ENCODE measurements at regions not wholly inside any gene's neighbourhood (a gene's known extent, or its start where the extent isn't known, plus 50 kb on each side); places are given as distances from the start of the nearest gene placed in this dataset.

DNA sequence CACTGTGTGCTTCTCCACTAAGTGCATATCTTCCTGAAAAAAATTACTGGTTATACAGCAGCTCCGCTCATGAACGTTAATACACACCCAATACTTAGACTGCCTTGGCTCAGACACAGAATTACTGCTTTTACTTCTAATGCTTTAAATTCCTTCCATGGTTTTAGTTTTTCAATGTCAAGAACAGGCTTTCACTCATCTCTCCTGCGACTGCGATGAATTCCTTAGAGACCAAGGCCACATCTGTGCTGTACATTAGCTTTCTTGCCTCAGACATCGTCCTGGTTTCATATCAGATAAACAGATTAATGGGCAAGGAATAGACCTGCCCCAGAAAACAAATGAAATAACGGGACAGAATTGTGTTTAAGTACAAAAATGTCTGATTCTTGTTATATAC is 120.2 kb downstream of the CYP26A1 start:
- no peak overlapping the region for H2BK120ac ChIP-seq (ENCODE audit: low read depth, low read length)
- H3K4me1 ChIP-seq (ENCODE audit: control insufficient read depth, insufficient read depth, low read length) = no peaks in the 10 kb centered on the region
- H4K8ac ChIP-seq (ENCODE audit: low read depth in 2 of 2, low read length in 2 of 2) = no peak overlapping the region
- BruUV-seq (replicated peaks) = no TSS peak
- no peak overlapping the region for H3K56ac ChIP-seq (ENCODE audit: extremely low read depth, insufficient read depth, low read length)
- TF ChIP-seq RAD21 (IDR thresholded peaks at IDR 0.05; ENCODE audit: low read length) = no peak
- no peak for TF ChIP-seq CHD1 (IDR thresholded peaks at IDR 0.05; ENCODE audit: low read depth, low read length)
- TF ChIP-seq, protein P1, sequence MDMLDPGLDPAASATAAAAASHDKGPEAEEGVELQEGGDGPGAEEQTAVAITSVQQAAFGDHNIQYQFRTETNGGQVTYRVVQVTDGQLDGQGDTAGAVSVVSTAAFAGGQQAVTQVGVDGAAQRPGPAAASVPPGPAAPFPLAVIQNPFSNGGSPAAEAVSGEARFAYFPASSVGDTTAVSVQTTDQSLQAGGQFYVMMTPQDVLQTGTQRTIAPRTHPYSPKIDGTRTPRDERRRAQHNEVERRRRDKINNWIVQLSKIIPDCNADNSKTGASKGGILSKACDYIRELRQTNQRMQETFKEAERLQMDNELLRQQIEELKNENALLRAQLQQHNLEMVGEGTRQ (IDR thresholded peaks at IDR 0.05; ENCODE audit: low read depth, low read length) = no peak
- TF ChIP-seq ELK1 (IDR thresholded peaks at IDR 0.05; ENCODE audit: borderline replicate concordance, low read depth, low read length) = no peak
- TF ChIP-seq, protein P2, sequence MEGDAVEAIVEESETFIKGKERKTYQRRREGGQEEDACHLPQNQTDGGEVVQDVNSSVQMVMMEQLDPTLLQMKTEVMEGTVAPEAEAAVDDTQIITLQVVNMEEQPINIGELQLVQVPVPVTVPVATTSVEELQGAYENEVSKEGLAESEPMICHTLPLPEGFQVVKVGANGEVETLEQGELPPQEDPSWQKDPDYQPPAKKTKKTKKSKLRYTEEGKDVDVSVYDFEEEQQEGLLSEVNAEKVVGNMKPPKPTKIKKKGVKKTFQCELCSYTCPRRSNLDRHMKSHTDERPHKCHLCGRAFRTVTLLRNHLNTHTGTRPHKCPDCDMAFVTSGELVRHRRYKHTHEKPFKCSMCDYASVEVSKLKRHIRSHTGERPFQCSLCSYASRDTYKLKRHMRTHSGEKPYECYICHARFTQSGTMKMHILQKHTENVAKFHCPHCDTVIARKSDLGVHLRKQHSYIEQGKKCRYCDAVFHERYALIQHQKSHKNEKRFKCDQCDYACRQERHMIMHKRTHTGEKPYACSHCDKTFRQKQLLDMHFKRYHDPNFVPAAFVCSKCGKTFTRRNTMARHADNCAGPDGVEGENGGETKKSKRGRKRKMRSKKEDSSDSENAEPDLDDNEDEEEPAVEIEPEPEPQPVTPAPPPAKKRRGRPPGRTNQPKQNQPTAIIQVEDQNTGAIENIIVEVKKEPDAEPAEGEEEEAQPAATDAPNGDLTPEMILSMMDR (conservative IDR thresholded peaks at IDR 0.05; ENCODE audit: low read depth, low read length) = no peak
- no peak for TF ChIP-seq RFX5 (IDR thresholded peaks at IDR 0.05; ENCODE audit: low read depth, low read length)
- TF ChIP-seq SMC3 (IDR thresholded peaks at IDR 0.05; ENCODE audit: low read depth, low read length) = no peak
- no peak for TF ChIP-seq FOS (IDR thresholded peaks at IDR 0.05; ENCODE audit: low read depth, low read length)
- TF ChIP-seq BHLHE40 (IDR thresholded peaks at IDR 0.05; ENCODE audit: low read depth, low read length) = no peak
- no peak for TF ChIP-seq POLR2A (IDR thresholded peaks at IDR 0.05; ENCODE audit: low read depth, low read length)
- no peak for TF ChIP-seq MAZ (IDR thresholded peaks at IDR 0.05; ENCODE audit: borderline replicate concordance, low read depth, low read length)
- TF ChIP-seq RCOR1 (IDR thresholded peaks at IDR 0.05; ENCODE audit: insufficient replicate concordance, low read length) = no peak
- no peak for TF ChIP-seq CEBPB (IDR thresholded peaks at IDR 0.05; ENCODE audit: low read depth, low read length)
- no peak for TF ChIP-seq MAFK (IDR thresholded peaks at IDR 0.05; ENCODE audit: low read depth, low read length)
- no peak overlapping the region for H2AK9ac ChIP-seq (replicated peaks; ENCODE audit: low read depth, low read length, poor library complexity)
- DNase-seq (no peak), ATAC-seq (ENCODE audit: low read depth) (no peak)
- H3K23ac ChIP-seq (ENCODE audit: low read depth, low read length) = no peak overlapping the region
- H3K9me1 ChIP-seq (ENCODE audit: insufficient read depth, low read length) = no peaks in the 10 kb centered on the region
- ChIA-PET POLR2A (ENCODE audit: unreplicated experiment) (no interaction called here), CTCF (no interaction called here)
- H2AK5ac ChIP-seq (ENCODE audit: low read depth, low read length) = no peak overlapping the region
- H3K9ac ChIP-seq (ENCODE audit: low read depth, low read length) = no peak overlapping the region
- no peak overlapping the region for H2BK15ac ChIP-seq (ENCODE audit: low read depth, low read length)
- H4K20me1 ChIP-seq (ENCODE audit: insufficient read depth, low read length) = no peaks in the 10 kb centered on the region
- H3K4me3 ChIP-seq (ENCODE audit: insufficient read depth, low read depth, low read length) = no peak overlapping the region
- no peak overlapping the region for H4K5ac ChIP-seq (ENCODE audit: low read depth, low read length)
- intact Hi-C loops (cut with micrococcal nuclease) (no loop called here), in situ Hi-C loops (cut with MboI; ENCODE audit: low sequenced_read_pairs) (no loop called here), dilution Hi-C loops (cut with HindIII; ENCODE audit: low sequenced_read_pairs, unreplicated experiment) (no loop called here)
- H2BK20ac ChIP-seq (ENCODE audit: low read depth, low read length) = no peak overlapping the region
- no peak overlapping the region for H3K4me2 ChIP-seq (ENCODE audit: low read depth, low read length)
- no peak overlapping the region for H4K91ac ChIP-seq (ENCODE audit: insufficient read depth, low read depth, low read length)
- no peak overlapping the region for H2BK5ac ChIP-seq (ENCODE audit: low read depth, low read length, poor library complexity, severe bottlenecking)
- no peak overlapping the region for H3K18ac ChIP-seq (ENCODE audit: low read depth, low read length)
- no peaks in the 10 kb centered on the region for H3K9me3 ChIP-seq (ENCODE audit: control insufficient read depth, insufficient read depth, low read length)
- no peak overlapping the region for H3K27ac ChIP-seq (ENCODE audit: insufficient read depth, low read length)
- H2AFZ ChIP-seq (replicated peaks; ENCODE audit: low read length, poor library complexity) = no peak overlapping the region
- no peaks in the 10 kb centered on the region for H3K36me3 ChIP-seq (ENCODE audit: control insufficient read depth, insufficient read depth, low read length)
- H3K14ac ChIP-seq (replicated peaks; ENCODE audit: low read depth, low read length) = no peak overlapping the region
- 40% methylated on average over 1 of the region's 6 CpGs; no CpG with 5 or more reads in 1 of the 2 experiments for WGBS, 2 experiments (ENCODE audit: extremely low coverage in 2 of 2, insufficient read length in 1 of 2)
- H3K27me3 ChIP-seq (ENCODE audit: control insufficient read depth, insufficient read depth, low read length) = peaks cover 22% of the 10 kb centered on the region
- H3K79me1 ChIP-seq (ENCODE audit: low read depth in 1 of 2, low read length in 2 of 2) = no peaks in the 10 kb centered on the region
- no peak overlapping the region for H3K4ac ChIP-seq (ENCODE audit: low read depth, low read length)

Measured in IMR-90 (cell line).